ENCODE measurements at regions not wholly inside any gene's neighbourhood (a gene's known extent, or its start where the extent isn't known, plus 50 kb on each side); places are given as distances from the start of the nearest gene placed in this dataset.

DNA sequence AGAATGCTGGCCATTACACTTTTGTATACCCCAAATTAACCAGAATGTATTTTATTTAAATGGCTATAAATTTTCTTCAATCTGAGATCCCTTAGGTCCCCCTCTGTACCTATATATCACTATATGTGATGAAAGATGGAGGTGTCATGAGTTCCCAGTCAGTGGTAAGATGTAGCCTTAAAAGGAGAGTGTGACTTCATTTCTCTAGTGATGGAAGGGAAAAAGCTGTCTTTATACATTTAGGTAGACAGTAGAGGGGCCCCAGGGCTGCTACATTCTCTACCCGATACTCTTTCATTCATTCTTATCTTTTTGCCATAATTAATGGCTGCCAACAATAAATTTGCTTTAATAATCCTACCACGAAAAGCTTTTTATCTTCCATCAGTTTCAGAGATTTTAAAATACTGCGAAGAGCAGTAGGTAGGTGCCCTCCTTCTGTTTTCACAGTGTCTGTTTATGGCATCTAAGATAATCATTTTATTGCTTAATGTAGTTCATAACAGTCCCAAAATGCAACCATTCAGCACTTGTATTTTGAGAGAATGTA, 301.3 kb downstream of the ZNF608 start:
- H3K9me3 ChIP-seq = no peaks in the 10 kb centered on the region
- H3K4me3 ChIP-seq (ENCODE audit: low read depth in 2 of 2, low read length in 1 of 2) = no peak overlapping the region
- H3F3A ChIP-seq (replicated peaks; ENCODE audit: insufficient read depth) = no peaks in the 10 kb centered on the region
- H3K36me3 ChIP-seq (replicated peaks in 1 of 2; ENCODE audit: control insufficient read depth in 1 of 2, insufficient read depth in 2 of 2, low read length in 1 of 2) = no peaks in the 10 kb centered on the region
- no peak overlapping the region for H2AFZ ChIP-seq (ENCODE audit: low read depth)
- peak overlapping the region in 1 of 2 experiments; percentile 58; a peak in 2 of 4 replicates for H3K27ac ChIP-seq (ENCODE audit: low read depth in 2 of 2, low read length in 1 of 2)
- H3K9me2 ChIP-seq = no peaks in the 10 kb centered on the region
- DNase-seq = no peak
- H3K4me1 ChIP-seq (ENCODE audit: control insufficient read depth in 1 of 2, insufficient read depth in 2 of 2, low read depth in 1 of 2, low read length in 1 of 2) = peaks cover 0 to 14% of the 10 kb centered on the region in 2 experiments; a peak in 2 of 4 replicates
- no peak overlapping the region for H3K4me2 ChIP-seq
- no peaks in the 10 kb centered on the region for H3K79me2 ChIP-seq (ENCODE audit: insufficient read depth)
- no peaks in the 10 kb centered on the region for H3K27me3 ChIP-seq (ENCODE audit: insufficient read depth)
- POLR2A ChIA-PET = interaction anchor here (1.2 kb wide), 1 partner anchor 16 kb away, joined by 3 read pairs; no protein-coding TSS in a partner anchor
- TF ChIP-seq, protein P1, sequence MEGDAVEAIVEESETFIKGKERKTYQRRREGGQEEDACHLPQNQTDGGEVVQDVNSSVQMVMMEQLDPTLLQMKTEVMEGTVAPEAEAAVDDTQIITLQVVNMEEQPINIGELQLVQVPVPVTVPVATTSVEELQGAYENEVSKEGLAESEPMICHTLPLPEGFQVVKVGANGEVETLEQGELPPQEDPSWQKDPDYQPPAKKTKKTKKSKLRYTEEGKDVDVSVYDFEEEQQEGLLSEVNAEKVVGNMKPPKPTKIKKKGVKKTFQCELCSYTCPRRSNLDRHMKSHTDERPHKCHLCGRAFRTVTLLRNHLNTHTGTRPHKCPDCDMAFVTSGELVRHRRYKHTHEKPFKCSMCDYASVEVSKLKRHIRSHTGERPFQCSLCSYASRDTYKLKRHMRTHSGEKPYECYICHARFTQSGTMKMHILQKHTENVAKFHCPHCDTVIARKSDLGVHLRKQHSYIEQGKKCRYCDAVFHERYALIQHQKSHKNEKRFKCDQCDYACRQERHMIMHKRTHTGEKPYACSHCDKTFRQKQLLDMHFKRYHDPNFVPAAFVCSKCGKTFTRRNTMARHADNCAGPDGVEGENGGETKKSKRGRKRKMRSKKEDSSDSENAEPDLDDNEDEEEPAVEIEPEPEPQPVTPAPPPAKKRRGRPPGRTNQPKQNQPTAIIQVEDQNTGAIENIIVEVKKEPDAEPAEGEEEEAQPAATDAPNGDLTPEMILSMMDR (IDR thresholded peaks at IDR 0.05) = no peak
- TF ChIP-seq FOSL2 (IDR thresholded peaks at IDR 0.05; ENCODE audit: borderline replicate concordance, low read depth) (no peak), JUND (IDR thresholded peaks at IDR 0.05) (no peak), EP300 (IDR thresholded peaks at IDR 0.05; ENCODE audit: borderline replicate concordance in 1 of 2, low read depth in 1 of 2, low read length in 1 of 2) (peak in 1 of 2 experiments; percentile 45; a peak in 1 of 4 replicates), FOXJ3 (CRISPR knock-in tag; IDR thresholded peaks at IDR 0.05) (0 out of 2 replicates have a peak, but pooled peaks have one; percentile 31), RCOR1 (IDR thresholded peaks at IDR 0.05; ENCODE audit: low read length) (0 out of 2 replicates have a peak, but pooled peaks have one; percentile 12), GATA2 (CRISPR knock-in tag; IDR thresholded peaks at IDR 0.05) (peak; percentile 88)
- CTCF ChIA-PET = interaction anchor here (0.8 to 1.8 kb wide), 4 partner anchors 9 to 191 kb away, joined by 3 to 6 read pairs (median 4); no protein-coding TSS in a partner anchor
- no peak overlapping the region for H3K9ac ChIP-seq
- 48% methylated on average over 3 of the region's 3 CpGs for WGBS (ENCODE audit: low lambda C conversion rate)
- no peaks in the 10 kb centered on the region for H4K20me1 ChIP-seq (ENCODE audit: insufficient read depth)

DNA sequence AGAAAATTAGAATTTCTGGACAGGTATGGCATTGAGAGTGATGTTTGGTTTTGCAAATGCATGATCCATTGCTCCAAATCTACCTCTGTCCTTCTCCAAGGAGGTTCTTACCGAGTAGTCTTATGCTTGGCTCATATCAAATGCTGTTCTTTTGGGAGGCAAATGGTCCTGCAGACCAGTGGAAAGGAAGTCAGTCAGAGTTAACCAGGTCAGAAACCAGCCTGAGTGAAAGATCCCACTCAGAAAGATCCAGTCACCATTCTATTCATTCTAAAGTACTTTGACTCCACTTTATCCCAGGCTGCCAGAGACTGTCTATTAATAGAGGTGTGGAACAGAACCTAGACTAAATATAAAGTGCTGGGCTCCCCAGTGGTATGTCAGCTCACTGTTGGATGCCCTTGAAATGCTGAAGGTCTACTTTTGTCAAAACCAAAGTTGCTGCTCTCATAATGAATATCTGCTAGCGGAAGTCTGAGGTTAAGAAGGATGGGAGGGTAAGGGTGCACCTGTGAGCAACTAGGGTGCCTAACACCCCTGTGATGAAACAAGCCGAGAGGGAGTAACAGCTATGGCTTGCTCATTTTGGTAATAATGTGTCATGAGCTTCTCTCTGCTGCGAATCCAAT, 302.2 kb downstream of the ZNF608 start:
- no peak for DNase-seq
- Histone ChIP-seq H3K4me2 (no peak overlapping the region), H3K36me3 (replicated peaks in 1 of 2; ENCODE audit: control insufficient read depth in 1 of 2, insufficient read depth in 2 of 2, low read length in 1 of 2) (no peaks in the 10 kb centered on the region), H4K20me1 (ENCODE audit: insufficient read depth) (no peaks in the 10 kb centered on the region), H3K9ac (no peak overlapping the region), H2AFZ (ENCODE audit: low read depth) (no peak overlapping the region), H3K9me3 (no peaks in the 10 kb centered on the region), H3K27ac (ENCODE audit: low read depth in 2 of 2, low read length in 1 of 2) (no peak overlapping the region), H3K79me2 (ENCODE audit: insufficient read depth) (no peaks in the 10 kb centered on the region), H3K9me2 (no peaks in the 10 kb centered on the region), H3K4me3 (ENCODE audit: low read depth in 2 of 2, low read length in 1 of 2) (no peak overlapping the region), H3K27me3 (ENCODE audit: insufficient read depth) (no peaks in the 10 kb centered on the region), H3K4me1 (ENCODE audit: control insufficient read depth in 1 of 2, insufficient read depth in 2 of 2, low read depth in 1 of 2, low read length in 1 of 2) (peaks cover 0 to 14% of the 10 kb centered on the region in 2 experiments; a peak in 2 of 4 replicates), H3F3A (replicated peaks; ENCODE audit: insufficient read depth) (no peaks in the 10 kb centered on the region)
- 50% methylated on average over 4 of the region's 4 CpGs for WGBS (ENCODE audit: low lambda C conversion rate)
- CTCF ChIA-PET = interaction anchor here (0.6 to 1.6 kb wide), 2 partner anchors 17 to 66 kb away, joined by 3 to 4 read pairs; no protein-coding TSS in a partner anchor
- POLR2A ChIA-PET = no interaction called here
- TF ChIP-seq, protein P2, sequence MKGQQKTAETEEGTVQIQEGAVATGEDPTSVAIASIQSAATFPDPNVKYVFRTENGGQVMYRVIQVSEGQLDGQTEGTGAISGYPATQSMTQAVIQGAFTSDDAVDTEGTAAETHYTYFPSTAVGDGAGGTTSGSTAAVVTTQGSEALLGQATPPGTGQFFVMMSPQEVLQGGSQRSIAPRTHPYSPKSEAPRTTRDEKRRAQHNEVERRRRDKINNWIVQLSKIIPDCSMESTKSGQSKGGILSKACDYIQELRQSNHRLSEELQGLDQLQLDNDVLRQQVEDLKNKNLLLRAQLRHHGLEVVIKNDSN (IDR thresholded peaks at IDR 0.05; ENCODE audit: borderline replicate concordance, low read depth) = no peak
- TF ChIP-seq SIN3A (IDR thresholded peaks at IDR 0.05; ENCODE audit: borderline replicate concordance, low read depth, low read length) (no peak), MXI1 (IDR thresholded peaks at IDR 0.05; ENCODE audit: low read depth, low read length) (no peak), TEAD4 (IDR thresholded peaks at IDR 0.05; ENCODE audit: borderline replicate concordance, insufficient read depth) (no peak), RCOR1 (IDR thresholded peaks at IDR 0.05; ENCODE audit: low read length) (no peak), FOSL2 (IDR thresholded peaks at IDR 0.05; ENCODE audit: borderline replicate concordance, low read depth) (no peak), JUND (IDR thresholded peaks at IDR 0.05) (no peak), TAF1 (IDR thresholded peaks at IDR 0.05; ENCODE audit: borderline replicate concordance, low read depth, low read length) (no peak), RAD21 (IDR thresholded peaks at IDR 0.05; ENCODE audit: low read length) (no peak), YY1 (IDR thresholded peaks at IDR 0.05; ENCODE audit: low read depth) (no peak), GABPA (IDR thresholded peaks at IDR 0.05; ENCODE audit: low read depth) (no peak), POLR2AphosphoS5 (IDR thresholded peaks at IDR 0.05; ENCODE audit: low read depth, low read length) (no peak)
- TF ChIP-seq, protein P3, sequence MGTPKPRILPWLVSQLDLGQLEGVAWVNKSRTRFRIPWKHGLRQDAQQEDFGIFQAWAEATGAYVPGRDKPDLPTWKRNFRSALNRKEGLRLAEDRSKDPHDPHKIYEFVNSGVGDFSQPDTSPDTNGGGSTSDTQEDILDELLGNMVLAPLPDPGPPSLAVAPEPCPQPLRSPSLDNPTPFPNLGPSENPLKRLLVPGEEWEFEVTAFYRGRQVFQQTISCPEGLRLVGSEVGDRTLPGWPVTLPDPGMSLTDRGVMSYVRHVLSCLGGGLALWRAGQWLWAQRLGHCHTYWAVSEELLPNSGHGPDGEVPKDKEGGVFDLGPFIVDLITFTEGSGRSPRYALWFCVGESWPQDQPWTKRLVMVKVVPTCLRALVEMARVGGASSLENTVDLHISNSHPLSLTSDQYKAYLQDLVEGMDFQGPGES (IDR thresholded peaks at IDR 0.05; ENCODE audit: low read depth, low read length) = no peak
- TF ChIP-seq, protein P4, sequence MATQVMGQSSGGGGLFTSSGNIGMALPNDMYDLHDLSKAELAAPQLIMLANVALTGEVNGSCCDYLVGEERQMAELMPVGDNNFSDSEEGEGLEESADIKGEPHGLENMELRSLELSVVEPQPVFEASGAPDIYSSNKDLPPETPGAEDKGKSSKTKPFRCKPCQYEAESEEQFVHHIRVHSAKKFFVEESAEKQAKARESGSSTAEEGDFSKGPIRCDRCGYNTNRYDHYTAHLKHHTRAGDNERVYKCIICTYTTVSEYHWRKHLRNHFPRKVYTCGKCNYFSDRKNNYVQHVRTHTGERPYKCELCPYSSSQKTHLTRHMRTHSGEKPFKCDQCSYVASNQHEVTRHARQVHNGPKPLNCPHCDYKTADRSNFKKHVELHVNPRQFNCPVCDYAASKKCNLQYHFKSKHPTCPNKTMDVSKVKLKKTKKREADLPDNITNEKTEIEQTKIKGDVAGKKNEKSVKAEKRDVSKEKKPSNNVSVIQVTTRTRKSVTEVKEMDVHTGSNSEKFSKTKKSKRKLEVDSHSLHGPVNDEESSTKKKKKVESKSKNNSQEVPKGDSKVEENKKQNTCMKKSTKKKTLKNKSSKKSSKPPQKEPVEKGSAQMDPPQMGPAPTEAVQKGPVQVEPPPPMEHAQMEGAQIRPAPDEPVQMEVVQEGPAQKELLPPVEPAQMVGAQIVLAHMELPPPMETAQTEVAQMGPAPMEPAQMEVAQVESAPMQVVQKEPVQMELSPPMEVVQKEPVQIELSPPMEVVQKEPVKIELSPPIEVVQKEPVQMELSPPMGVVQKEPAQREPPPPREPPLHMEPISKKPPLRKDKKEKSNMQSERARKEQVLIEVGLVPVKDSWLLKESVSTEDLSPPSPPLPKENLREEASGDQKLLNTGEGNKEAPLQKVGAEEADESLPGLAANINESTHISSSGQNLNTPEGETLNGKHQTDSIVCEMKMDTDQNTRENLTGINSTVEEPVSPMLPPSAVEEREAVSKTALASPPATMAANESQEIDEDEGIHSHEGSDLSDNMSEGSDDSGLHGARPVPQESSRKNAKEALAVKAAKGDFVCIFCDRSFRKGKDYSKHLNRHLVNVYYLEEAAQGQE (IDR thresholded peaks at IDR 0.05; ENCODE audit: low read depth, low read length) = no peak

Data from SK-N-SH (cell line).